RPMI8226 (cell line): ENCODE measurements at regions not wholly inside any gene's neighbourhood (a gene's known extent, or its start where the extent isn't known, plus 50 kb on each side); places are given as distances from the start of the nearest gene placed in this dataset.
"Not testable (repeated sequence)": the region's sequence is repeated elsewhere in the genome, so short reads cannot be mapped to it uniquely, and the experiment has no call there.

Source experiments
- DNase-seq: peaks from one replicate; pipeline ENCODE4 v3.0.0-alpha.2; 2015

GRCh38 chr17:65360961-65361552, 200.4 kb downstream of the AXIN2 start:
- no peak for DNase-seq

GRCh38 chr17:65359016-65359415, 202.4 kb downstream of the AXIN2 start:
- no peak for DNase-seq

- no peak for DNase-seq
Observed at GRCh38 chr17:65356536-65356935, 204.9 kb downstream of the AXIN2 start.

GRCh38 chr17:65355246-65355645, 206.2 kb downstream of the AXIN2 start:
- DNase-seq: no peak

- DNase-seq: no peak
Observed at GRCh38 chr17:65349916-65350315, 211.5 kb downstream of the AXIN2 start.

GRCh38 chr17:65346166-65346565, 209.0 kb downstream of the RGS9 start:
- no peak for DNase-seq

GRCh38 chr17:65345261-65346005, 208.3 kb downstream of the RGS9 start:
- DNase-seq: no peak

GRCh38 chr17:65340401-65340800, 203.2 kb downstream of the RGS9 start:
- DNase-seq: no peak

- no peak for DNase-seq
Observed at GRCh38 chr17:65334406-65334805, 197.2 kb downstream of the RGS9 start.

- no peak for DNase-seq
Observed at GRCh38 chr17:65332779-65333178, 195.6 kb downstream of the RGS9 start.

GRCh38 chr17:65332375-65332774, 195.2 kb downstream of the RGS9 start:
- DNase-seq: no peak

- no peak for DNase-seq
Observed at GRCh38 chr17:65328567-65328966, 191.4 kb downstream of the RGS9 start.

GRCh38 chr17:65324611-65325342, 187.6 kb downstream of the RGS9 start:
- DNase-seq: no peak

GRCh38 chr17:65323049-65323448, 185.9 kb downstream of the RGS9 start:
- no peak for DNase-seq

GRCh38 chr17:65320820-65321219, 183.7 kb downstream of the RGS9 start:
- DNase-seq: no peak

- DNase-seq: no peak
Observed at GRCh38 chr17:65314212-65314611, 177.0 kb downstream of the RGS9 start.

- DNase-seq: no peak
Observed at GRCh38 chr17:65312718-65313377, 175.7 kb downstream of the RGS9 start.

- DNase-seq: no peak
Observed at GRCh38 chr17:65311261-65311660, 174.1 kb downstream of the RGS9 start.

GRCh38 chr17:65307961-65308316, 170.8 kb downstream of the RGS9 start:
- DNase-seq: no peak

GRCh38 chr17:65307081-65307960, 170.2 kb downstream of the RGS9 start:
- no peak for DNase-seq

GRCh38 chr17:65305778-65306177, 168.6 kb downstream of the RGS9 start:
- DNase-seq: no peak

GRCh38 chr17:65305116-65305515, 167.9 kb downstream of the RGS9 start:
- DNase-seq: no peak

GRCh38 chr17:65301882-65302281, 164.7 kb downstream of the RGS9 start:
- not testable (repeated sequence) for DNase-seq
